ENCODE measurements at regions not wholly inside any gene's neighbourhood (a gene's known extent, or its start where the extent isn't known, plus 50 kb on each side); places are given as distances from the start of the nearest gene placed in this dataset.

DNA sequence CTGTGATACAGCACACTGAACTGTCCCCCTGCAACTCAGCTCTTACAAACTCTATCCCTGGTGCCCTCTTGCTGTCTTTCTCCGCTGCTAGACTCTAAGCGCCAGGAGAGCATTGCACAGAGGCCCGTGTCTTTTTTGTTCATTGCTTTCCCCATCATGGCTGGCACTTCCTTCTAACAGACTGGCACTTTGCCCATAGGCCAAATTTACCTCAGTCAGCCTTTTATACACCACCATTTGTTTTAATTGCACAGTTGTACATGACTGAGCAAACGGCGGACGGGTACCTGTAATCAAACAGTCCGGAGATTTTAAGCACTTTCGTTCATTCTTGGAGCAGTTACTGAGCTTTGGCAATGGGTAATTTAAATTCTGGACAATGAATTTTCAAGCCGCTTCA, 102.2 kb upstream of the CLINT1 start:
- TF ChIP-seq CTCF (IDR thresholded peaks at IDR 0.05; ENCODE audit: borderline replicate concordance, insufficient read depth, low read depth, low read length): no peak
- H3K4me3 ChIP-seq (ENCODE audit: low read depth, low read length): no peak overlapping the region

DNA sequence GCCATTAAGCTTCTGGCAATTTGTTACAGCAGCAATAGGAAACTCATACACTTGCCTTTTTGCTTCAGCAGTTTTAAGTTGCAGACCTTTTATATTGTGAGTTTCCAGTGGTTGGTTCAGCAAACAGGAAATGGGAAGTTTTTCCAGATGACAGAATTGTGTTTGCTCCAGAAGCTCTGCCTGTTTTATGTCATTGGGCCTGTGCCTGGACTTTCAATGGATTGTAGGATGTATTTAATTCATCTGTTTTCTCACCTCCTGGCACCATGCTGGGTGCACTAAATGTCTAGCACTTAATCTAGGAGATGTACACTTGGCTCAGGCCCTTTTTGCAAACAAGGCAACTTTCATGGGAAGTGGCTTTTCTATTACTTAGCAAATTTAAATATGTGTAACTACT, 100.4 kb upstream of the CLINT1 start:
- no peak overlapping the region for H3K4me3 ChIP-seq (ENCODE audit: low read depth, low read length)
- TF ChIP-seq CTCF (IDR thresholded peaks at IDR 0.05; ENCODE audit: borderline replicate concordance, insufficient read depth, low read depth, low read length): no peak

GRCh38 chr5:157956271-157956885, 97.4 kb upstream of the CLINT1 start:
- no peak for TF ChIP-seq CTCF (IDR thresholded peaks at IDR 0.05; ENCODE audit: borderline replicate concordance, insufficient read depth, low read depth, low read length)
- H3K4me3 ChIP-seq (ENCODE audit: low read depth, low read length): no peak overlapping the region

GRCh38 chr5:157955541-157956172, 96.7 kb upstream of the CLINT1 start:
- H3K4me3 ChIP-seq (ENCODE audit: low read depth, low read length): no peak overlapping the region
- no peak for TF ChIP-seq CTCF (IDR thresholded peaks at IDR 0.05; ENCODE audit: borderline replicate concordance, insufficient read depth, low read depth, low read length)

DNA sequence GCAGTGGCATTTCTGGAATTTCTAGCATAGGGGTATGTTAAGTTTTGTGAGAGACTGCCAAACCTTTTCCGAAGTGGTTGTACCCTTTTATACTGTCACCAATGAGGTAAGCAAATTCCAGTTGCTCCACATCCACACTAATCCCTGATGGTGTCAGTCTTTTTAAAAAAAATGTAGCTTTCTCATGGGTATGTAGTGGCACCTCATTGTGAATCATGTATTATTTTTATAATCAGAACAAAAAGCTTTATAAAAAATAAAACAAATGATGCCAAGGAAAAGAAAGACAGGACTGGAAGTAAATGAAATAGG, 93.4 kb upstream of the CLINT1 start:
- H3K4me3 ChIP-seq (ENCODE audit: low read depth, low read length): no peak overlapping the region
- TF ChIP-seq CTCF (IDR thresholded peaks at IDR 0.05; ENCODE audit: borderline replicate concordance, insufficient read depth, low read depth, low read length): no peak

DNA sequence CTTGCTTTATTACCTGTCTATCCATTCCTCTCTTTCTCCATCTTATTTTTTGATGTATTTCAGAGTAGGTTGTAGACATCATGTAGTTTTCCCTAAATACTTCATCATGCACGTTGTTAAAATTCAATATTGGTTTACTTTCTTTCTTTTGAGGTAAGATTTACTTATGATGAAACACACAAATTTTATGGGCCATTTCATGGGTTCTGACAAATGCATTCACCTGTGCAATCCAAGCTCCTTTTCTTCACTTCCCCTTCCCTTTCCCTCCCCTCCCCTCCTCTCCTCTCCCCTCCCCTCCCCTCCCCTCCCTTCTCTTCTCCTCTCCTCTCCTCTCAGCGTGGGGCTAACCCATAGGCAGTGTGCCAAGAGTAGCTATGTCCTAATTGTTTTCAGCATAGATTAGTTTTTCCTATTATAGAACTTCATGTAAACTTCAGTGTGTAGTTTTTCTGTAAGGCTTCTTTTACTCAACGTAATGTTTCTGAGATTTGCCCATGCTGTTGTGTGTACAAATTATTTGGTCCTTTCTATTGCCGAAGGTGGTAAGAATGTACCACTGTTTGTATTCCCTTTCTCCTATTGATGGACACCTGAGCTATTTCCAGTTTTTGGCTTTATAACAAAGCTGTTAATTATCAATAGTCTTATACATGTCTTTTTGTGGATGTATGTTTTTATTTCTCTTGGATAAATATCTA, 92.9 kb upstream of the CLINT1 start:
- TF ChIP-seq CTCF (IDR thresholded peaks at IDR 0.05; ENCODE audit: borderline replicate concordance, insufficient read depth, low read depth, low read length): no peak
- H3K4me3 ChIP-seq (ENCODE audit: low read depth, low read length): no peak overlapping the region

DNA sequence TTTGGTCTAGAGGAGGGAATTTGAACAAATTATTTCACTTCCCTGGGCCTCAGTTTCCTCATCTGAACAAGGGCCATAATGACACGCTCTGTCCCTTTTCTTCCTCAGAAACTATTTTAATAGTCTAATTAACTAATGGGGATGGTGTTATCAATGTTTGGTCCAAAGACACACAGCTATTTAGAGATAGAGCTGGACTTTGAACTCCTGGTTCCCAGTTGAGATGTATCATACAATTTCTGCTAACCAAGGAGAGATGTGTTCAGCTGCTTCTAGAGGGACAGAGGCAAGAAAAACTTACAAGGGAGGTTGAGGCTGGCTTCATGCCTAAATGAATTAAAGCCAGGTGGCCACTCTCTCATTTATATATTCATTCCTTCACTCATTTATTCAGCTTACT, 90.6 kb upstream of the CLINT1 start:
- TF ChIP-seq CTCF (IDR thresholded peaks at IDR 0.05; ENCODE audit: borderline replicate concordance, insufficient read depth, low read depth, low read length): no peak
- H3K4me3 ChIP-seq (ENCODE audit: low read depth, low read length): no peak overlapping the region
